ENCODE measurements at regions not wholly inside any gene's neighbourhood (a gene's known extent, or its start where the extent isn't known, plus 50 kb on each side); places are given as distances from the start of the nearest gene placed in this dataset.

DNA sequence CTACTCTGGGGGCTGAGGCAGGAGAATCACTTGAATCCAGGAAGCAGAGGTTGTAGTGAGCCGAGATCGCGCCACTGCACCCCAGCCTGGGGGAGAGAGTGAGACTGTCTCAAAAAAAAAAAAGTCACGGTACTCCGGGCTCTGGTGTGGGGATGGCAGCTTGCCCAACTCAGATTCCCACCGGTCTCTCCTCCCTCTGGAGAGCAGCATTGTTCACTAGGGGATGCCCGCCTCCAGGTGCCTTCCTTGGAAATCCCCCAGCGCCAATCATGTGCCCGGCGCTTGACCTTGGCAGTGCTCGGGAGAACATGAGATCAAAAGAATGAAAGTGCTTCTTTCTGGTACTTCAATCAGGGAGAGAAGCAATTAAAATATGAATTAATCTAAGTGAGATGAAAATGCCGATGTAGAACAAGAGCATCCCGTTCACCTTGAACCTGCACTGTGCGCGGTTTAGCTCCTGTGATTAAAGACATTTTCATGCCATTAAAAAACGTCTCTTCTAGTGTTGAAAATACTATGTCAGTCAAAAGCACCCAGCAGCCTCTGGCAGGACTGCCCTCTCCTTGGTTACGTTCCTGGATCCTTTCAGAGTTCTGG, 1127.3 kb upstream of the AUTS2 start:
- TF ChIP-seq, protein P1, sequence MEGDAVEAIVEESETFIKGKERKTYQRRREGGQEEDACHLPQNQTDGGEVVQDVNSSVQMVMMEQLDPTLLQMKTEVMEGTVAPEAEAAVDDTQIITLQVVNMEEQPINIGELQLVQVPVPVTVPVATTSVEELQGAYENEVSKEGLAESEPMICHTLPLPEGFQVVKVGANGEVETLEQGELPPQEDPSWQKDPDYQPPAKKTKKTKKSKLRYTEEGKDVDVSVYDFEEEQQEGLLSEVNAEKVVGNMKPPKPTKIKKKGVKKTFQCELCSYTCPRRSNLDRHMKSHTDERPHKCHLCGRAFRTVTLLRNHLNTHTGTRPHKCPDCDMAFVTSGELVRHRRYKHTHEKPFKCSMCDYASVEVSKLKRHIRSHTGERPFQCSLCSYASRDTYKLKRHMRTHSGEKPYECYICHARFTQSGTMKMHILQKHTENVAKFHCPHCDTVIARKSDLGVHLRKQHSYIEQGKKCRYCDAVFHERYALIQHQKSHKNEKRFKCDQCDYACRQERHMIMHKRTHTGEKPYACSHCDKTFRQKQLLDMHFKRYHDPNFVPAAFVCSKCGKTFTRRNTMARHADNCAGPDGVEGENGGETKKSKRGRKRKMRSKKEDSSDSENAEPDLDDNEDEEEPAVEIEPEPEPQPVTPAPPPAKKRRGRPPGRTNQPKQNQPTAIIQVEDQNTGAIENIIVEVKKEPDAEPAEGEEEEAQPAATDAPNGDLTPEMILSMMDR (IDR thresholded peaks at IDR 0.05), result no peak

DNA sequence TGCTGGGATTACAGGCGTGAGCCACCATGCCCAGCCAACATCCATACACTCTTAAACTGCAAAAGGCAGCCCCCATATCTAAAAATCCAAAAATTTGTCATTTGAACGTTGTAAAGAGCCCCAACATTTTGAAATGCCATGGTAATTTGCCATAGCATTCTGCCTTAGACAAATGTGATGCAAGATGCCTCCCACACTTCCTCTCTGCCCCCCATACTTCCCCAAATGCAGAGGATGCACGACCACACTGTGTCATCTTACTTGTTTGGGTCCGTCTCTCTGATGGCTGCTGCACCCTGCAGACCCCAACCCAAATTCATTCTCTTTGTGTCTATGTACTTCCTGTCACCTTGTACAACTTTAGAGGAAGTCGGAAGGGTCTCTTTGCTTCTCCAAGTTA, 1125.6 kb upstream of the AUTS2 start:
- TF ChIP-seq, protein P1 (IDR thresholded peaks at IDR 0.05), result no peak

DNA sequence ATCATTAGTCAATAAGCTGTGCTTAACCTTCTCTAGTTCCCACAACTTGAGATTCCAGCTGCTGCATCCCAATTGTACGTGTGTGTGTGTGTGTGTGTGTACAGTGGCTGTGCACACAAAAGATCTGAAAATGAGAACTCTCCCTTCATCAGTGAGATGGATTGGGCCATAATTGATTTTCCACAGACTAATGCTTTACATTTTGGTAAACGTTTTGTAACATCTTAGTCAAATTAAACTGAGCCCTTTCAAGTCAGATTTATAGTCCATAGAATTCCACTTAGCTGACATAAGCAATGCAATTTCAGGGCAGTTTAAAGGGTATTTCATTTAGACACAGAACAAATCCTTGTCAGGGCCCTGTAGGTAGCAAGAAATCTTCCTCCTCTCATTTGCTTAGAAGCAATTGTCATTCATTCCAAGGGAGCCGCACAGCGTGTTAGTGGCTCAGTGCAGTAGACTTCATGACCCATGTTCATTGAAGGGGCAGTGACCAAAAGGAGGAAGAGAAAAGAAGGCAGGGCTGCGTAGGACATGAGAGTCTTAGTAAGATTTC, 1123.5 kb upstream of the AUTS2 start:
- TF ChIP-seq, protein P1 (IDR thresholded peaks at IDR 0.05), result no peak

DNA sequence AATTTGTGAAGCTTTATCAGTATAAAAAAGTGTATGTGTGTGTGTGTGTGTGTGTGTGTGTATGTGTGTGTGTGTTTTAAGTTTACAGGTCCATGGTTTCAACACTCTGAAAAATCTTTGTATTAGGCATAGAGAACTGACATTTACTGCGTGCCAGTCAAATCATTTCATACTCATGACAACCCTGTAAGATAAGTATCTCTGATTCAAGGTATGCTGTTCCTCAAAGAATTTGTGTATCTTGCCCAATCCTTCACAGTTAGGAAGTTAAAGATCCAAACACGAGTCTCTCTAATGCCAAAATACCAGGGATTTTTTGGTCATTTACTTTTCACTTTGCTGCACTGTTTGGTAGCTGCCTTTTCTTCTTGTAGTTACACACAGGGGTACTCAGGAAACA, 1121.3 kb upstream of the AUTS2 start:
- TF ChIP-seq, protein P1 (IDR thresholded peaks at IDR 0.05), result no peak

DNA sequence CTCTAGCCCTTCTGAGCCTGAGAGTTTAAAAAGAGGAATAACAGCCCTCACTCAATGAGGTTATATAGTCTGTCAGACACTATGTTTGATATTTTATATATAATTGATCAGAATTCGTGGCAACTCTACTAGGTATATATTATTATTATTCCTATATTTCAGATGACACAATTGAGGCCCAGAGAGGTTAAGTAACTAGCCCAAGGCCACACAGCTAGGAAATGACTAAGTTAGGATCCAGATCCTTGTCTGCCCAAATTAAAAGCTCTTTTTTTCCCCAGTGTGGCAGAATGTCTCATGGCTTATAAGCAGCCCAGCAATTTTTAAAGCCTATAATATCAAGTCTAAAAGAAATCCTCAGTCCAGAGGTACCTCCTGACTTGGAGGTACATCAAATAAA, 1119.9 kb upstream of the AUTS2 start:
- TF ChIP-seq, protein P1 (IDR thresholded peaks at IDR 0.05), result no peak

DNA sequence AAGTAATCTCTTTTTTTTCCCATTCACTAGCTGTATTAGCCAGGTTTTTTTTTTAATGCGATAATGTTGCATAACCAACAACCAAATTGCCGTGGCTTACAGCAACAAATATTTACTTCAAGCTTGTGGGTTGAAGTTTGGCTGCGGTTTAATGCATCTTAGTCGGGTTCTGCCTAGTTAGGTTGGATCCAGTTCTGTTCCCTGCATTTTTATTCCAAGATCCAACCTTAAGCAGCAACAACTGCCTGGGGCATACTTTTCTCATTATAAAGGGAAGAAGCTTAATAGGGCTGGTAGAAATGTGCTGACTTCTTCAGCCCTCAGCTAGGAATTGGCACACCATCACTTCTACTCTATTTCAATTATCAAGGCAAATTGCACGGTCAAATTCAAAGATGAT, 1115.5 kb upstream of the AUTS2 start:
- TF ChIP-seq, protein P1 (IDR thresholded peaks at IDR 0.05), result no peak

DNA sequence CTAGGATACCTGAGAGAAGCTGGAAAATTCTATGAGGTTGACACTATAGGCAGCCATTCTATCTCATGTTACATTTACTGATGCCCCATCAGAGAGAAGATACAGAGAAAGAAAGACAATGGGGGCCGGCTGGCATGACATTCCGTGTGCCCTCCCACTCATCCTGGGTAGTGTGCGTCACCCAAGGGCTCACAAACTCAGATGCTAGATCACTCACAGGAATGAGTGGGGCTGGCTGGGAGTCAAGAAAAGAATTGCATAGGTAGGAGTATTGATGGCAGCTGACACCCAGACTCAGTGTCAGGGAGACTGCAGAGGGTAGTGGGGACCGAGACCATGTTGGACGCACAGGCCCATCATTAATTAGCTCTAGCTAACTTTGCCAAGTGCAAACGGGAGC, 1113.5 kb upstream of the AUTS2 start:
- TF ChIP-seq, protein P1 (IDR thresholded peaks at IDR 0.05), result no peak
